SK-N-MC (cell line): ENCODE measurements at regions not wholly inside any gene's neighbourhood (a gene's known extent, or its start where the extent isn't known, plus 50 kb on each side); places are given as distances from the start of the nearest gene placed in this dataset.

Source experiments
- DNase-seq: peaks from one replicate; pipeline ENCODE4 v3.0.0-alpha.2; 2011; ENCODE audit warnings: low read depth, low spot score
- H3K27ac ChIP-seq: fragments of 200-600 bp; sonication (generic); 2 replicates; pipeline ENCODE4 v1.5.1; 2016; ENCODE audit warnings: mixed run types
- H3K36me3 ChIP-seq: fragments of 200-600 bp; sonication (generic); 2 replicates; pipeline ENCODE4 v1.6.1; 2017; ENCODE audit warnings: antibody characterized with exemption, low read length, mixed read lengths; ENCODE audit not compliant: insufficient read depth
- H3K4me3 ChIP-seq: fragments of 200-600 bp; sonication (generic); 2 replicates; pipeline ENCODE4 v1.5.1; 2016
- H3K9ac ChIP-seq: fragments of 200-600 bp; sonication (generic); 2 replicates; pipeline ENCODE4 v1.8.0; 2017; ENCODE audit warnings: mixed run types, mixed read lengths; ENCODE audit not compliant: insufficient read length
- H3K9me3 ChIP-seq: fragments of 200-600 bp; sonication (generic); 2 replicates; pipeline ENCODE4 v1.6.1; 2017; ENCODE audit warnings: low read depth, mild to moderate bottlenecking, antibody characterized with exemption, low read length, moderate library complexity, mixed read lengths
- EZH2 ChIP-seq: fragments of 200-600 bp; sonication (generic); IDR thresholded peaks from one replicate; pipeline ENCODE4 v1.6.1; 2017; ENCODE audit warnings: antibody characterized with exemption
- FOXP2 ChIP-seq: optimal IDR thresholded peaks from 2 replicates; pipeline ENCODE3; 2011; ENCODE audit warnings: mild to moderate bottlenecking, moderate library complexity; ENCODE audit not compliant: insufficient read depth; ENCODE audit errors: extremely low read length, control extremely low read depth
- POLR2AphosphoS5 ChIP-seq: IDR thresholded peaks from 2 replicates; pipeline ENCODE4 v1.6.1; 2012; ENCODE audit warnings: mild to moderate bottlenecking, low read depth, low read length, borderline replicate concordance

- no peak overlapping the region for H3K27ac ChIP-seq
- no peaks in the 10 kb centered on the region for H3K9me3 ChIP-seq
- TF ChIP-seq FOXP2 (no peak), POLR2AphosphoS5 (no peak), EZH2 (no peak)
- H3K9ac ChIP-seq, result no peak overlapping the region
- no peak for DNase-seq
- no peak overlapping the region for H3K4me3 ChIP-seq
- H3K36me3 ChIP-seq, result no peaks in the 10 kb centered on the region
These were observed 495.5 kb upstream of the ZWINT start for GRCh38 chr10:56856569-56856968.

- no peak for TF ChIP-seq EZH2
- TF ChIP-seq POLR2AphosphoS5, result no peak
- no peak for TF ChIP-seq FOXP2
- Histone ChIP-seq H3K36me3 (no peaks in the 10 kb centered on the region), H3K9me3 (no peaks in the 10 kb centered on the region), H3K4me3 (no peak overlapping the region), H3K27ac (no peak overlapping the region), H3K9ac (no peak overlapping the region)
- DNase-seq, result no peak
These were observed 484.0 kb upstream of the ZWINT start for GRCh38 chr10:56844978-56845529.

DNA sequence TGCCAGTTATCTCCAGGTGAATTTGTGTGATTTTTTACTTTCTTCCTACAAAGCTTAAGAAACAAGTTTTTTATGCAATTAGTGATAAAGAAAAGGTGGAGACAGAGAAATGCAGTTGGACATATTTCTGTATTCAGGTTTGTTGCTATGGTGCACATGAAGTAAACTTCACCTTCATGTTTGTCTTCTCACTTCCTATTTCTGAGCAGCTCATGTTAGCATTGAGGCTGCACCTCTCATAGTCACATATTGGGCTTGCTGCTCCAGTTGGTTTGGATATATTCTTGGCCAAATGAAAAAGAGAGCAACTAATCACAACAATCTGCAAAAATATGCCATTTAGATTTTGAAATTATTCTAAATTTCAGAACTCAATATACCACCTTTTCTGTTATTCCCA is 475.6 kb upstream of the ZWINT start:
- Histone ChIP-seq H3K9me3 (no peaks in the 10 kb centered on the region), H3K9ac (no peak overlapping the region), H3K4me3 (no peak overlapping the region), H3K27ac (no peak overlapping the region), H3K36me3 (no peaks in the 10 kb centered on the region)
- no peak for TF ChIP-seq POLR2AphosphoS5
- TF ChIP-seq EZH2, result no peak
- TF ChIP-seq FOXP2, result no peak
- no peak for DNase-seq

- no peak overlapping the region for H3K4me3 ChIP-seq
- TF ChIP-seq POLR2AphosphoS5, result no peak
- no peak for TF ChIP-seq FOXP2
- no peak for TF ChIP-seq EZH2
- DNase-seq, result no peak
- no peaks in the 10 kb centered on the region for H3K9me3 ChIP-seq
- no peak overlapping the region for H3K27ac ChIP-seq
- no peak overlapping the region for H3K9ac ChIP-seq
- no peaks in the 10 kb centered on the region for H3K36me3 ChIP-seq
These were observed 470.6 kb upstream of the ZWINT start for GRCh38 chr10:56831681-56832080.

- H3K27ac ChIP-seq, result no peak overlapping the region
- no peak for DNase-seq
- H3K36me3 ChIP-seq, result no peaks in the 10 kb centered on the region
- no peak overlapping the region for H3K4me3 ChIP-seq
- no peak overlapping the region for H3K9ac ChIP-seq
- H3K9me3 ChIP-seq, result no peaks in the 10 kb centered on the region
- TF ChIP-seq EZH2, result no peak
- TF ChIP-seq FOXP2, result no peak
- TF ChIP-seq POLR2AphosphoS5, result no peak
These were observed 462.8 kb upstream of the ZWINT start for GRCh38 chr10:56823849-56824248.

DNA sequence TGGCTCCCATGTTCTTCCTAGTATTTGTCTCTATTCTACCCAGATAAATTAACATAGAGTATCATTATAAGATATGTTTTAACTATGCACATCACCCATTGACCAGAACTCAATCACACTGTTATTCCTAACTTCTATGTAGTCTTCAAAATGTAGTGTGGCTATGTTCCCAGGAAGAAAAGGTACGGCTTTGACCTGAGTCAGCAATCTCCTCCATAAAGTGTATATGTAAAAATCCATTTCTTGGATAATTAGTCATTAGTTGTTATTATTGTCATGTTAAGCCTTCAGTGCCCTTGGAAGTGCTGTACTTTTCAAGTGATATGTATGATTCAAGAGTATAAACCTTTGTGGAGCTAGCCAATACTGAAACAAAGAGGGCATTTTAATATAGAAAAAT is 444.0 kb upstream of the ZWINT start:
- H3K36me3 ChIP-seq, result no peaks in the 10 kb centered on the region
- no peak overlapping the region for H3K27ac ChIP-seq
- TF ChIP-seq EZH2, result no peak
- no peak for TF ChIP-seq POLR2AphosphoS5
- TF ChIP-seq FOXP2, result no peak
- H3K9ac ChIP-seq, result no peak overlapping the region
- H3K4me3 ChIP-seq, result no peak overlapping the region
- DNase-seq, result no peak
- no peaks in the 10 kb centered on the region for H3K9me3 ChIP-seq

DNA sequence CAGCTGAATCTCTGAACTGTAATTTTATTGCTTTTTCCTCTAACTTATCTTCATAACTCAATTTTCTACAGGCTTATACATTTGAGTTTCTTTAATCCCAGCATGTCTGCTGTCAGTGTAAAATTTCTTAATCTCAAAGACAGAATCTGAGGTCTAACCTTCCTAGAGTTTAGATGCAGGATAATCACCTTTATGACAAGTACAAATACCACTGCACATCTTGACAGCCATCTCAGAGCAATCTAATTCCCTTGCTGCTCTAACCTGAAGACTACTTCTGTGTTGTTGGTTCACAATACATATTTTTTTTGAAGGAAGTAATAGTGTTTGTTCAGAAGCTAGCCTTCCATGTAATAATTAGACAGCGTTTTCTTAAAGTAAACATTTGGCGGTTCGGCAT is 424.2 kb upstream of the ZWINT start:
- Histone ChIP-seq H3K27ac (no peak overlapping the region), H3K9me3 (no peaks in the 10 kb centered on the region), H3K4me3 (no peak overlapping the region), H3K9ac (no peak overlapping the region), H3K36me3 (no peaks in the 10 kb centered on the region)
- TF ChIP-seq FOXP2 (no peak), EZH2 (no peak), POLR2AphosphoS5 (no peak)
- no peak for DNase-seq

- TF ChIP-seq EZH2 (no peak), FOXP2 (no peak)
- Histone ChIP-seq H3K9ac (no peak overlapping the region), H3K36me3 (no peaks in the 10 kb centered on the region), H3K4me3 (no peak overlapping the region), H3K27ac (no peak overlapping the region), H3K9me3 (no peaks in the 10 kb centered on the region)
- no peak for DNase-seq
These were observed 421.4 kb upstream of the ZWINT start for GRCh38 chr10:56782503-56782902.

GRCh38 chr10:56771343-56771742 is 410.3 kb upstream of the ZWINT start:
- no peak for TF ChIP-seq EZH2
- no peak for TF ChIP-seq POLR2AphosphoS5
- no peak for TF ChIP-seq FOXP2
- no peaks in the 10 kb centered on the region for H3K36me3 ChIP-seq
- no peak overlapping the region for H3K9ac ChIP-seq
- no peak for DNase-seq
- no peak overlapping the region for H3K4me3 ChIP-seq
- H3K27ac ChIP-seq, result no peak overlapping the region
- H3K9me3 ChIP-seq, result no peaks in the 10 kb centered on the region
